Activated CD4-positive, alpha-beta memory T cell treated with anti-CD3 and anti-CD28 coated beads for 36 hours (primary cell): ENCODE measurements at regions not wholly inside any gene's neighbourhood (a gene's known extent, or its start where the extent isn't known, plus 50 kb on each side); places are given as distances from the start of the nearest gene placed in this dataset. TPM values are rescaled to one million over a fixed set of nuclear protein-coding genes. Genes with fewer than 3 reads are reported as not detected.
"Not testable (repeated sequence)": the region's sequence is repeated elsewhere in the genome, so short reads cannot be mapped to it uniquely, and the experiment has no call there.

Experiments used
- CTCF ChIA-PET: fragments of 350-600 bp; sonication (Branson Sonifier 250); formaldehyde crosslinking; loops from one replicate; lab custom pipeline; 2021; ENCODE audit warnings: antibody characterized with exemption, inconsistent platforms; lab: Charles Lee
- POLR2A ChIA-PET: fragments of 350-600 bp; sonication (Branson Sonifier 250); formaldehyde crosslinking; loops from one replicate; lab custom pipeline; 2021; ENCODE audit warnings: antibody characterized with exemption; lab: Charles Lee
- DNase-seq: peaks from one replicate; pipeline ENCODE4 v3.0.0-alpha.2; 2020
- H3K27ac Mint-ChIP-seq: one replicate; pipeline ENCODE4 v1.8.0; 2021; ENCODE audit warnings: mixed read lengths
- H3K27me3 Mint-ChIP-seq: one replicate; pipeline ENCODE4 v1.8.0; 2021; ENCODE audit warnings: mixed read lengths
- H3K36me3 Mint-ChIP-seq: one replicate; pipeline ENCODE4 v1.8.0; 2021; ENCODE audit warnings: mixed read lengths
- H3K4me1 Mint-ChIP-seq: one replicate; pipeline ENCODE4 v1.8.0; 2021; ENCODE audit warnings: low read depth, mixed read lengths
- H3K4me3 Mint-ChIP-seq: one replicate; pipeline ENCODE4 v1.8.0; 2021; ENCODE audit warnings: mild to moderate bottlenecking, mixed read lengths
- H3K9me3 Mint-ChIP-seq: one replicate; pipeline ENCODE4 v1.8.0; 2021; ENCODE audit warnings: mixed read lengths
- intact Hi-C: fragments of 100-400 bp; cut with micrococcal nuclease; formaldehyde crosslinking; loops from one replicate; pipeline ENCODE4 v1.15.1; 2023
- microRNA-seq: library from miRNA; unstranded; fragments of <30 nt; microRNA quantifications from one replicate; pipeline ENCODE4 v1.2.0, GENCODE V29; 2022; ENCODE audit warnings: borderline number of aligned reads, borderline microRNAs expressed, borderline replicate concordance

DNA sequence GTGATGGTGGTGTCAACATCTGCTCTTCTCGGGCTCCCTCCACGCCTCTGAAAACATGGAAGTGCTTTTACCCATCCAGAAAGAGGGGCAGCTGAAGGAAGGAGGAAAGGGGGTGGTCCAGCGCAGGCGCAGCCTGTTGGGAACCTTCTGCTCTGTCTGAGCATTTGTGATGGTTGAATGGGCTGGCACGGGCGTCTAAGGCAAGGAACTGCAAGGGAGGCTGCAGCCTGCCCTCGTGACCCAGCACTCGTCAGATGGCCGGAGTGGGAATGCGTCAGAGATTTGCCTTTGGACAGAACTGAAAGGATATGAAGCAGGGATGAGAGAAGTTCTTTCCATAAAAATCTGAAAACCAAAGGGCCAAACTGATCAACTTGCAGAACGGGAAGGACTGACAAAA lies 62.3 kb upstream of the PLGLB2 start:
- H3K36me3 Mint-ChIP-seq, H3K4me3 Mint-ChIP-seq, H3K27me3 Mint-ChIP-seq, H3K4me1 Mint-ChIP-seq, DNase-seq, POLR2A ChIA-PET, H3K27ac Mint-ChIP-seq, H3K9me3 Mint-ChIP-seq, intact Hi-C loops, CTCF ChIA-PET: not testable (repeated sequence)

DNA sequence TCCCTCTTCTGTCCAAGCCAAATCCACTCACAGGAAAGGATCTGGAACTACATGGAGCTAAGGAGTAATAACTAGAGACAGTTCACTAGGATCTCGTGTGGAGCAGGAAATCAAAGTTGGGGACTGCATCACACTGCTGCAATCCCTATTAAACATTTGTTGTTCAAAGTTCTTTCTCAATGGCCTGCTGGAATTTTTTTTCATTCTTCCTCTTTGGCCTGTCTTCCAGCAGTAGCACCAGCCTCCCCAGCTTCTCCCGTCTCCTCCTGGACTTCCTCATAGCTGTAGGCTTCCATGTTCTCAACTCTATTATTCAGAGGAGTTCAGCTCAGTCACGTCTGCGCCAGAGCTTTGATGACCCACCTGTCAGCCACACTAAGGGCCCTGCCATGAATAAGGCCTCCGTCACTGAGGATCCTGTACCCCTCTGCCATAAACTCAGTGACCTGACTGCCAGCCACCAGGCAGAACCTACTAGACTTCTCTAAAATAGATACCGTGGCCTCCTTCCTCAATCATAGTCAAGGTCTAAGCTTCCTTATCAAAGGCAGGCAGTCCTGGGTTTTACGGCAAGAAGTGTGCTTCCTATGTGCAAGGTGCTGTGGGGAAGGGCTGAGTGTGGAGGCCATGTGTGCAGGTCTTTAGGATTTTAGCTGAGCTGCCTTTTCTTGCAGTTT lies 60.9 kb upstream of the PLGLB2 start:
- H3K4me1 Mint-ChIP-seq, intact Hi-C loops, H3K9me3 Mint-ChIP-seq, DNase-seq, H3K36me3 Mint-ChIP-seq, H3K4me3 Mint-ChIP-seq, H3K27ac Mint-ChIP-seq, POLR2A ChIA-PET, CTCF ChIA-PET, H3K27me3 Mint-ChIP-seq: not testable (repeated sequence)

DNA sequence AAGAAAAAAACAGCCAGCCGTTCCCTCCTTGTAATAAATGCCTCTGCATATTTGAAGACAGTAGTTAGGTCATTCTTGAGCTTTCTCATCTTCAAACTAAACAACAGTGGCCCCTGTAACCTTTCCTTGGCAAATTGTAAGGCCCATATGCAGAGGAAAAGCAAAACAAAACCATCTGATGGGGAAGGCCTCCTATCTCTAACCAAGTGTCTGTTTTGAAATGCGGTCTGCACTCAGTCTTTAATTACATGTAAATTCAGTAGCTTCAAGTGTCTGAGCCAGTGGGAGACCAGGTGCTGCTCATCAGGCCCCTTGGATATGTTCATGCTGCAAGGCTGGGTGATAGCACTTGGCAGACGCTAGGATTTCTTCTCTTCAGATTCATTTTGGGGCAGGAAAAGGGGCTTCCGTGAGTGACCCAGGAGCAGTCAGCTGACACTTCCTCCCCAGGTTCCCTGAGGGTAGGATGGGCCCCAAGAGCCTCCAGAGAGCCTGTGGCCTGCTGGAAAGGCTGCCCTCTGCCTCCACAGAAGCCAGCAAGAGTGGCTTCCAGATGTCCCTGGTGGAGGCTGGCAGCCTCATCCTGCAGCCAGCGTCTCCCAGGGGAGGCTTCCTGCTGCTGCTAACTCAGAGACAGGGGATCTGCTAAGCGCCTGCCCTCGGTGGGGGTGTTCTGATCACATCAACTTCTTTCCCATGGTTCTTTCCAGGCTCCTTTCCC lies 60.2 kb upstream of the PLGLB2 start:
- intact Hi-C loops, result not testable (repeated sequence)

DNA sequence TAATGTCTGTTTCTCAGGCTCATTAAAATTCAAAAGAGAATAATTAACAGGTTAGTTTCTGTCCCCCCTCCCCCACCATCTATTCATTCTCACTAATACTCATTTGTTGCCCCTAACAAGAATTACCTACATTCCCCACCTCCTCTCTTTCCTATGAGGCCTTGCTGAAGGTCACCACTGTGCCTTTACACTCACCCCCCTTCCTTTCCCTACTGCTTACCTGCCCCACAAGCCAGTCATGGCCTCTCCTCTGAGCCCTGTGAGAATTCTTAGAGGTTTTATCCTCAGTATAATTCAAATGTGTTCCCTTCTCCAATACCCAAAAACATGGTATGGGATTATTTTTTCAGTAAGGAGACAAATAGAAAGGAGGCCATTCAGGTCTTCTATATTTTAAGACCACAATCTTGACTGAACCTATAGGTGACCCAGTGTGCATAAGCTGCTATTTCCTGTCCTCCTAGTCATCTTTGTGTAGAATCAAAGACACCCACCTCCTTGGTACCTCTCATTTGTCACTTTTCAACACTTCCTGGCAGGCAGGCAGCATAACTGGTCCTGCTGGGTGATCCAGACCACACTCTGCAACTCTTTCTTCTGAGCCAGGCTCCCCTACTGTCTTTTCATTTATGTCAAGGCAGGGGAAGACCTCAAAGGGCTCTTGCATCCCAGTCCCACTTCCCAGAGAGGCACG lies 55.8 kb upstream of the PLGLB2 start:
- H3K4me1 Mint-ChIP-seq, POLR2A ChIA-PET, CTCF ChIA-PET, H3K27me3 Mint-ChIP-seq, H3K36me3 Mint-ChIP-seq, H3K4me3 Mint-ChIP-seq, H3K9me3 Mint-ChIP-seq, DNase-seq, H3K27ac Mint-ChIP-seq, intact Hi-C loops: not testable (repeated sequence)

More for the DNA sequence above, 60.2 kb upstream of the PLGLB2 start:
- H3K36me3 Mint-ChIP-seq, H3K27ac Mint-ChIP-seq, POLR2A ChIA-PET, H3K9me3 Mint-ChIP-seq, CTCF ChIA-PET, H3K4me3 Mint-ChIP-seq, H3K27me3 Mint-ChIP-seq, DNase-seq, H3K4me1 Mint-ChIP-seq: not testable (repeated sequence)

DNA sequence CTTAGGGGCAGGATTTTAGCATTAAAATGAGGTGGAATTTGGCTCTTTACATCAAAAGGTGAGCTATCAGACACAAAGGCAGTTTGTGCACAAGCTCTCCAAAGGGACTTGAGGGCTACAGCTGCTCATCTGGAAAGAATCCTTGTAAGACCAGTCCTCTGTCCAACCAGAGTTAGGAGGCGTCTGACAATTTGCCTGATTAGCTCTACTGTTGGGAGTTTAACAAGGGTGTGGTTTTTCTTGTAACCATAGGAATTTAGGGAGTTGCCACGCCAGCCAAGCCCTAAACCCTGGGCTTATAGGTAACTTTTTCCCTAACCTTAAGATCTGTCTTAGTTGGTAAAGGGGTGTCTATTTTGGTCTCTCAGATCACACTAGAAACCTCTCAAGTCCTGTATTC lies 55.0 kb upstream of the PLGLB2 start:
- intact Hi-C loops, result not testable (repeated sequence)

DNA sequence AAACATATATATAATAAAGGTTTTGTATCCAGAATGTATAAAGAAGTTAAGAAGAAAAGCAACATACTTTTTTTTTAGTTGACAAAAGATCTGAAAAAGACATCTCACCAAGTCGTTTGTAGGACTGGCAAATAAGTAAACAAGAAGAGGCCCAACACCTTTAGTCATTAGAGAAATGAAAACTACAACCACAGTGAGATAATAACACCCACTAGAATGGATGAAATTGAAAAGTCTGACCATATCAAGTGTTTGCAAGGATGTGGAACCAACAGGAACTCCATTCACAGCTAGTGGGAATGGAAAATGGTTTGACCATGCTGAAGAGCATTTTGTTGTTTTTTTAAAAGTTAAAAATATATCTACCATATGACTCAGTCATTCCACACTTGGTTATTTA lies 54.0 kb upstream of the PLGLB2 start:
- CTCF ChIA-PET, intact Hi-C loops, H3K36me3 Mint-ChIP-seq, H3K27me3 Mint-ChIP-seq, POLR2A ChIA-PET, H3K4me1 Mint-ChIP-seq, H3K9me3 Mint-ChIP-seq, H3K27ac Mint-ChIP-seq, DNase-seq, H3K4me3 Mint-ChIP-seq: not testable (repeated sequence)

More for the DNA sequence above, 55.0 kb upstream of the PLGLB2 start:
- H3K9me3 Mint-ChIP-seq, DNase-seq, H3K4me1 Mint-ChIP-seq, CTCF ChIA-PET, H3K36me3 Mint-ChIP-seq, POLR2A ChIA-PET, H3K27me3 Mint-ChIP-seq, H3K27ac Mint-ChIP-seq, H3K4me3 Mint-ChIP-seq: not testable (repeated sequence)

DNA sequence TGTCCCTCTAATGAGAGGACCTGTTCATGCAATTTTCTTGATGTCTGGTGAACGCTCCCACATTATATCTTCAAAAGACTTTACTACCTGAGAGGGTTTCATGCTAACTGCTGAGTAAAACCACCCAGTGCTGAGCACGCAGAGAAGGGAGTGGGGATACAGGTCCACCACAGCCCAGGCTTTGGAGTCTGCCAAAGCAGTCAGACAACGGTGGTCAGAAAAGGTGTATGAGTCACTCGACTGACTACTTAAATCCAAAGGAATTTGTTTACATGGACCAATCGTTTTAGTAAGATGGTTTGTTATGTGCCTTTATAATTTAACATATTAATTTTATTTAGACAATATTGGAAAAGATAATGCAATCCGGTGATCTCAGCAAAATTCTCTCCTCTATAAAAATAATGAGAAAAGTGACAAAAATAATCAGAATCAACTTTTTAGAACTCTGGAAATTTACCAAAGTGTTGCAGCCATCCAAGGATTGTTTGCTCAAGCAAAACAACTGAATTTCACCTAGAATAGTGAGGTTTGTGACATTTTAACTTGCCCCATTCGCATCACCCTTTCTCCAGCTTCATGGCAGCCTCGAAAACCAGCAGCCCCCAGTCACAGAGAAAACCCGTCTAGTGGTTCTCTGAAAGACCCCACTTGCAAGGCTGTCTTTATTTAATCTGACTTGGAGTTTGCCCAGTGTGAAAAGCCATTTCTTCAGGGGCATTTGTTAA lies 52.1 kb upstream of the PLGLB2 start:
- CTCF ChIA-PET, DNase-seq, POLR2A ChIA-PET, H3K27ac Mint-ChIP-seq, intact Hi-C loops, H3K36me3 Mint-ChIP-seq, H3K9me3 Mint-ChIP-seq, H3K4me3 Mint-ChIP-seq, H3K27me3 Mint-ChIP-seq, H3K4me1 Mint-ChIP-seq: not testable (repeated sequence)

Small RNA genes in the stretch of these regions (microRNA-seq; reads per million reads assigned to microRNA genes)
- not detected for gene MIR4771-1
